Omental fat pad (tissue), 3 donors: ENCODE measurements at regions not wholly inside any gene's neighbourhood (a gene's known extent, or its start where the extent isn't known, plus 50 kb on each side); places are given as distances from the start of the nearest gene placed in this dataset.
A peak's percentile ranks its signal among the peaks of the same experiment; 100 is the strongest.
"Not testable (repeated sequence)": the region's sequence is repeated elsewhere in the genome, so short reads cannot be mapped to it uniquely, and the experiment has no call there.

Experiments used
- ATAC-seq: fragments of 150-250 bp; one replicate; pipeline ENCODE4 v1.9.1; 2016; ENCODE audit warnings: mild to moderate bottlenecking, moderate library complexity; ENCODE audit not compliant: low FRiP score
- DNase-seq: peaks from one replicate; pipeline ENCODE4 v3.0.0-alpha.2; 2019; ENCODE audit warnings: low spot score
- CTCF ChIP-seq, 3 donors: fragments of 450-650 bp; IDR thresholded peaks; one replicate each; pipeline ENCODE4 v1.5.1; 2016 to 2017; ENCODE audit warnings: antibody characterized with exemption in 3 of 3, mild to moderate bottlenecking in 3 of 3, moderate library complexity in 2 of 3

- DNase-seq (no peak), ATAC-seq (no peak)
- TF ChIP-seq CTCF (IDR thresholded peaks at IDR 0.05): no peak
These were observed 75.4 kb upstream of the PLAAT1 start for GRCh38 chr3:193165431-193166120.

DNA sequence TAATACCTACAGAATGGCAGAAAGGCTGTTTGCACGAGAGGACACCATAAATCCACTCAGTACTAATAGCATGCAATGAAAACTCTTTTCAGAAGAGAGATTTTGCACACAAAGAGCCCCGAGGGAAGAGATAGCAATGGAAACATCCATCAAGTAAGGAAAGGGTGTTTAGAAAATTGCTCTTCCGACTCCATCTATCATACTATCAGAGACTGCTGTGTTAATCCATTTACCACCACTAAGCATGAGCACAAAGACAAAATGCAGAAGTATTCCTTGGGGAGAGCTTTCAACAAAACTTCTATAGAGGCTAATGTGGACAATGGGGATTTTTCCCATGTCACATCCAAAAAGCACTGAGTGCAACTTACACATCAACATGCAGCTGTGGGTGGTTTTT lies 72.1 kb upstream of the PLAAT1 start:
- DNase-seq: no peak
- TF ChIP-seq CTCF (IDR thresholded peaks at IDR 0.05): no peak
- no peak for ATAC-seq

- no peak for TF ChIP-seq CTCF (IDR thresholded peaks at IDR 0.05)
- no peak for DNase-seq
- peak; percentile 93 for ATAC-seq
These were observed 66.9 kb upstream of the PLAAT1 start for GRCh38 chr3:193174140-193174539.

DNA sequence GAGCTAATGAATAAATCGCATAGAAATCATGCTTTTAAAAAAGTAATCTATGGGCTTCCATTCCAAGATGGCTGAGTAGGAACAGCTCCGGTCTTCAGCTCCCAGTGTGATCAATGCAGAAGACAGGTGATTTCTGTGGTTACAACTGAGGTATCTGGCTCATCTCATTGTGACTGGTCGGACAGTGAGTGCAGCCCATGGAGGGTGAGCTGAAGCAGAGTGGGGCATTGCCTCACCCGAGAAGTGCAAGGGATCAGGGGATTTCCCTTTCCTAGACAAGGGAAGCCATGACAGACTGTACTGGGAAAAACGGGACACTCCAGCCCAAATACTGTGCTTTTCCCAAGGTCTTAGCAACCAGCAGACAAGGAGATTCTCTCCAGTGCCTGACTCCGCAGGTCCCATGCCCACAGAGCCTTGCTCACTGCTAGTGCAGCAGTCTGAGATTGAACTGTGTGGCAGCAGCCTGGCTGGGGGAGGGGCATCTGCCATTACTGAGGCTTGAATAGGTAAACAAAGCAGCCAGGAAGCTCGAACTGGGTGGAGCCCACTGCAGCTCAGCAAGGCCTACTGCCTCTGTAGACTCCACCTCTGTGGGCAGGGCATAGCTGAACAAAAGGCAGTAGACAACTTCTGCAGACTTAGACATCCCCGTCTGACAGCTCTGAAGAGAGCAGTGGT lies 61.5 kb upstream of the PLAAT1 start:
- DNase-seq, ATAC-seq: not testable (repeated sequence)

DNA sequence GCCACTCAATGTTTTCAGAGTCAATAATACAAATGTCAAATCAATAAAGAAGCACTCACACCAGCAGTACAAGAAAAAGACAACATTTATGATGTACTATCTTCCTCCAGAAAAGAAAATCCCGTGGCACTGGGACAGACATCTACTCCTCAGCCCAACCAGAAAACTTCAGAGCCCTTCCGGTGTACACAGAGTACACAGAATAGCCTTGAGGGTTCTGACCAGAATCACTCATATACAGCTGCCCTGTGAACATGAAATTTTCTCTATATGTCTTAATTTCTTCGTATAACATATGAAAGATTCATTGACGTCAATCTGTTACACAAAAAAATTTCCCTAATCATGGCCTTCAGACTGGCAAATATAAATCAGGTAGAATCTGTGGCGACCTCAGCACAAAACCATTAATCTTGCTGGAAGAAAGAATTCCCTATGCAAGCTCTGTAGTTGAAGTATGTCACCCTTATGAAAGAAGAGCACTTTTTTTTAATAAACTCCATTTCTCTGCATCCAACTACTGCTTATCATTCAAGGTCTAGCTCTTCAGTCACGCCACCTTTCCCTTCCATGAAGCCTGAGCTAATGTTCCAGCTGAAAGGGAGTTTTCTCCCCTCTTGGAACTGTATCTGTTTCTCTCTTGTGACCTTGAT lies 53.8 kb upstream of the PLAAT1 start:
- DNase-seq (no peak), ATAC-seq (no peak)
- TF ChIP-seq CTCF (IDR thresholded peaks at IDR 0.05): no peak

DNA sequence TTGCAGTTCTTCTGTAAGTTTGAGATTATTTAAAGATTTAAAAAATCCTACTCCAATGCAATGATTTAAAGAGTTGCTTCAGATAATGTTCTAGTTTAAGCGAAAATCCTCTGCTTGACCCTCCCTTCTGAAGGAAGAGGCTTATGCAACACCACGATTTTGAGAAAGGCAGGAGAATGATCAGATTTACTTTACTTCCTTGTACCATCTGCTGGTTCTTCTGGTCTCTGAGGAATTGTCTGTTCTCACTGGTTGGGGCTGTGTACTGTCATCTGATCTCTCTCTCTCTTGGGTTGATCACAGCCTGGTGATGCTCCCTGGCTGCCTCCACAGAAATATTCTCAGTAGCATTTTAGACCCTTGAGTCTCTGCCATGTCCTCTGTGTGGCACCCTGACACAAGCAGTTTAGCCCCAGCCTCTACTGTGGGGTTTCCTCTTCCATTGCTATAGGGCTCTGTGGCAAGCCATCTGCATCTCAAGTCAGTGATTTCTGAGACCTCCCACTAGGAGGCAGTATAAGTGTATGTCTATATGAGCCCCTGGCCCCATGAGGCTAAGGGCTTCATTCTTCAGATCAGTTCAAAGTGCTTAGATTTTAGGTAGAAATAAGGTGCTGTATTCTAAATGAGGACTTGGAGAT lies 50.8 kb upstream of the PLAAT1 start:
- ATAC-seq (no peak), DNase-seq (no peak)

More for the DNA sequence above, 50.8 kb upstream of the PLAAT1 start:
- TF ChIP-seq CTCF (IDR thresholded peaks at IDR 0.05): no peak
